ENCODE measurements at regions not wholly inside any gene's neighbourhood (a gene's known extent, or its start where the extent isn't known, plus 50 kb on each side); places are given as distances from the start of the nearest gene placed in this dataset.
"Not testable (repeated sequence)": the region's sequence is repeated elsewhere in the genome, so short reads cannot be mapped to it uniquely, and the experiment has no call there.

- DNase-seq = no peak
Measured at GRCh38 chr7:68730194-68730593, 868.1 kb upstream of the AUTS2 start.

- no peak for DNase-seq
Measured at GRCh38 chr7:68730964-68731363, 867.3 kb upstream of the AUTS2 start.

- no peak for DNase-seq
Measured at GRCh38 chr7:68733219-68734153, 864.8 kb upstream of the AUTS2 start.

- no peak for DNase-seq
Measured at GRCh38 chr7:68734431-68734830, 863.8 kb upstream of the AUTS2 start.

GRCh38 chr7:68739306-68739705 is 859.0 kb upstream of the AUTS2 start:
- DNase-seq = no peak

GRCh38 chr7:68744036-68744435 is 854.2 kb upstream of the AUTS2 start:
- no peak for DNase-seq

GRCh38 chr7:68748934-68749900 is 849.1 kb upstream of the AUTS2 start:
- peak; percentile 17 to 61 for DNase-seq

GRCh38 chr7:68752485-68753178 is 845.6 kb upstream of the AUTS2 start:
- no peak for DNase-seq

- no peak for DNase-seq
Measured at GRCh38 chr7:68754414-68754813, 843.9 kb upstream of the AUTS2 start.

GRCh38 chr7:68756986-68757495 is 841.2 kb upstream of the AUTS2 start:
- no peak for DNase-seq

GRCh38 chr7:68760556-68760955 is 837.7 kb upstream of the AUTS2 start:
- DNase-seq = no peak

- DNase-seq = no peak
Measured at GRCh38 chr7:68767462-68767861, 830.8 kb upstream of the AUTS2 start.

GRCh38 chr7:68770649-68771048 is 827.6 kb upstream of the AUTS2 start:
- DNase-seq = no peak

GRCh38 chr7:68776326-68776725 is 821.9 kb upstream of the AUTS2 start:
- DNase-seq = no peak

GRCh38 chr7:68783684-68784083 is 814.6 kb upstream of the AUTS2 start:
- no peak for DNase-seq

- DNase-seq = no peak
Measured at GRCh38 chr7:68785036-68785435, 813.2 kb upstream of the AUTS2 start.

GRCh38 chr7:68787566-68787965 is 810.7 kb upstream of the AUTS2 start:
- no peak for DNase-seq

GRCh38 chr7:68788529-68788928 is 809.7 kb upstream of the AUTS2 start:
- not testable (repeated sequence) for DNase-seq

GRCh38 chr7:68789597-68789996 is 808.7 kb upstream of the AUTS2 start:
- DNase-seq = no peak

GRCh38 chr7:68792351-68792750 is 805.9 kb upstream of the AUTS2 start:
- no peak for DNase-seq

- no peak for DNase-seq
Measured at GRCh38 chr7:68793513-68793912, 804.8 kb upstream of the AUTS2 start.

- DNase-seq = no peak
Measured at GRCh38 chr7:68800316-68800715, 798.0 kb upstream of the AUTS2 start.

GRCh38 chr7:68805159-68805558 is 793.1 kb upstream of the AUTS2 start:
- no peak for DNase-seq
